PC-3 (cell line): ENCODE measurements at regions not wholly inside any gene's neighbourhood (a gene's known extent, or its start where the extent isn't known, plus 50 kb on each side); places are given as distances from the start of the nearest gene placed in this dataset.

Source experiments
- CTCF ChIP-seq: fragments of 300-600 bp; sonication (generic); conservative IDR thresholded peaks from 2 replicates; pipeline ENCODE4 v1.5.1; 2017; ENCODE audit warnings: antibody characterized with exemption, low read depth, mild to moderate bottlenecking, low read length
- EZH2 ChIP-seq: fragments of 300-600 bp; sonication (generic); IDR thresholded peaks from one replicate; pipeline ENCODE4 v1.6.1; 2017; ENCODE audit warnings: antibody characterized with exemption, mild to moderate bottlenecking, low read length; ENCODE audit not compliant: unreplicated experiment

- TF ChIP-seq EZH2: no peak
- TF ChIP-seq CTCF: no peak
These were observed 118.4 kb upstream of the IRX5 start for GRCh38 chr16:54812229-54812628.
